Brain microvascular endothelial cell (primary cell): ENCODE measurements at regions not wholly inside any gene's neighbourhood (a gene's known extent, or its start where the extent isn't known, plus 50 kb on each side); places are given as distances from the start of the nearest gene placed in this dataset.

Source experiments
- DNase-seq: peaks from one replicate; pipeline ENCODE4 v3.0.0-alpha.2; 2020
- H3K27ac ChIP-seq: fragments of 250-450 bp; sonication (Bioruptor Pico); 2 replicates; pipeline ENCODE4 v1.5.1; 2020; ENCODE audit warnings: mild to moderate bottlenecking, moderate library complexity
- H3K27me3 ChIP-seq: fragments of 250-450 bp; sonication (Bioruptor Pico); replicated peaks from 2 replicates; pipeline ENCODE4 v1.5.1; 2020; ENCODE audit warnings: mild to moderate bottlenecking
- H3K36me3 ChIP-seq: fragments of 250-450 bp; sonication (Bioruptor Pico); replicated peaks from 2 replicates; pipeline ENCODE4 v1.5.1; 2020; ENCODE audit warnings: mild to moderate bottlenecking
- H3K4me3 ChIP-seq: 2 replicates; pipeline ENCODE4 v1.5.1; 2011; ENCODE audit warnings: low read depth, mild to moderate bottlenecking, control low read depth, low read length, moderate library complexity
- in situ Hi-C: cut with HindIII; loops from 2 replicates; pipeline ENCODE4 v1.10.0; 2017; ENCODE audit warnings: low sequenced_read_pairs, low pct_ligation_motif_present
- TF ChIP-seq, protein P1 (sequence below): IDR thresholded peaks from 2 replicates; pipeline ENCODE4 v1.5.1; 2011; ENCODE audit warnings: low read depth, mild to moderate bottlenecking, moderate library complexity, low read length, control low read depth, inconsistent platforms; ENCODE audit errors: missing control alignments

DNA sequence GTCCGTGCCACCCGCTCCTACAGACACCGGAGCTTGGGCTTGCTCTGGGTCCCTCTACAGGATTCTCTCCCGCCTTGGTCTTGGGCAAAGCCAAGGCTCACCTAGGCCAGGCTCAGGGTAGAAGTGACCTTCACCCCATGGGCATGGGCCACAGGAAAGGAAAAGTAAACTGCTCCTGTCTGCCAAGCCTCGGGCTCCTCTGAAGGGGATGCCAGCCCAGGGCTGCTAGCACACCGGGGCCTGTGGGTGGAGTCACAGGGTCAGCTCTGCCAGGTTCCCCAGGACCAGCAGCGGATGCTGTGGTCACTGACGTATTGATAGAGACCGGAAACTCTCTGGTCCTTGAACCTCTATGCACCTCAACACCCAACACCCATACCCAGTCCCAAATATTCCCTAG, 222.7 kb upstream of the MGMT start:
- TF ChIP-seq, protein P1, sequence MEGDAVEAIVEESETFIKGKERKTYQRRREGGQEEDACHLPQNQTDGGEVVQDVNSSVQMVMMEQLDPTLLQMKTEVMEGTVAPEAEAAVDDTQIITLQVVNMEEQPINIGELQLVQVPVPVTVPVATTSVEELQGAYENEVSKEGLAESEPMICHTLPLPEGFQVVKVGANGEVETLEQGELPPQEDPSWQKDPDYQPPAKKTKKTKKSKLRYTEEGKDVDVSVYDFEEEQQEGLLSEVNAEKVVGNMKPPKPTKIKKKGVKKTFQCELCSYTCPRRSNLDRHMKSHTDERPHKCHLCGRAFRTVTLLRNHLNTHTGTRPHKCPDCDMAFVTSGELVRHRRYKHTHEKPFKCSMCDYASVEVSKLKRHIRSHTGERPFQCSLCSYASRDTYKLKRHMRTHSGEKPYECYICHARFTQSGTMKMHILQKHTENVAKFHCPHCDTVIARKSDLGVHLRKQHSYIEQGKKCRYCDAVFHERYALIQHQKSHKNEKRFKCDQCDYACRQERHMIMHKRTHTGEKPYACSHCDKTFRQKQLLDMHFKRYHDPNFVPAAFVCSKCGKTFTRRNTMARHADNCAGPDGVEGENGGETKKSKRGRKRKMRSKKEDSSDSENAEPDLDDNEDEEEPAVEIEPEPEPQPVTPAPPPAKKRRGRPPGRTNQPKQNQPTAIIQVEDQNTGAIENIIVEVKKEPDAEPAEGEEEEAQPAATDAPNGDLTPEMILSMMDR: no peak
- no peaks in the 10 kb centered on the region for H3K27me3 ChIP-seq
- DNase-seq: no peak
- H3K36me3 ChIP-seq: no peaks in the 10 kb centered on the region
- H3K4me3 ChIP-seq: no peak overlapping the region
- no peak overlapping the region for H3K27ac ChIP-seq
- in situ Hi-C loops: no loop called here

DNA sequence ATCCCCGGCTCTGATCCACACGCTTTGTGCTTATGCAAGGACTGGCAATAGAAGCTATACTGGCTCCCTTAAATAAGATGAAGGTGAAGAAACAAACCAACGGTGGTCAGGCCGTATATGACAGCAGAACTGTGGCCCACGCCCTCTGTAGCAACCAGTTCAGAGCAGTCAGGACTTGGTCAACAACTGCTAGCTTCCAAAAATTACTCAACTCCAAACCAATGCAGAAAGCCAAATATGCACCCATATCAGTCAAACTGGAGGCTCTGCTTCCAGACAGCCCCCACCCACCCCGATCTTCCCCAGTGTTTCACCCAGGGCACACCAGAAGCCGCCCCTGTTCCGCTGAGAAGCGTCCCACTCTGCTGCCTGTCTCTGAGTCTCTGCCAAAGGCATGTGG, 222.3 kb upstream of the MGMT start:
- no peak overlapping the region for H3K27ac ChIP-seq
- H3K4me3 ChIP-seq: no peak overlapping the region
- DNase-seq: no peak
- H3K27me3 ChIP-seq: no peaks in the 10 kb centered on the region
- TF ChIP-seq, protein P1: no peak
- no peaks in the 10 kb centered on the region for H3K36me3 ChIP-seq
- in situ Hi-C loops: no loop called here

GRCh38 chr10:129253161-129253864, 213.7 kb upstream of the MGMT start:
- TF ChIP-seq, protein P1: no peak
- H3K27ac ChIP-seq: no peak overlapping the region
- in situ Hi-C loops: no loop called here
- H3K27me3 ChIP-seq: no peaks in the 10 kb centered on the region
- no peak for DNase-seq
- no peaks in the 10 kb centered on the region for H3K36me3 ChIP-seq
- no peak overlapping the region for H3K4me3 ChIP-seq

- Histone ChIP-seq H3K27me3 (no peaks in the 10 kb centered on the region), H3K36me3 (no peaks in the 10 kb centered on the region), H3K4me3 (no peak overlapping the region), H3K27ac (no peak overlapping the region)
- DNase-seq: no peak
- TF ChIP-seq, protein P1: no peak
- in situ Hi-C loops: no loop called here
Observed at GRCh38 chr10:129253865-129254179, 213.2 kb upstream of the MGMT start.

GRCh38 chr10:129258283-129258923, 208.6 kb upstream of the MGMT start:
- TF ChIP-seq, protein P1: no peak
- in situ Hi-C loops: no loop called here
- H3K36me3 ChIP-seq: no peaks in the 10 kb centered on the region

More at GRCh38 chr10:129258283-129258923, 208.6 kb upstream of the MGMT start:
- Histone ChIP-seq H3K4me3 (no peak overlapping the region), H3K27ac (no peak overlapping the region), H3K27me3 (no peaks in the 10 kb centered on the region)
- DNase-seq: no peak
